ENCODE measurements at regions not wholly inside any gene's neighbourhood (a gene's known extent, or its start where the extent isn't known, plus 50 kb on each side); places are given as distances from the start of the nearest gene placed in this dataset.
A peak's percentile ranks its signal among the peaks of the same experiment; 100 is the strongest.

DNA sequence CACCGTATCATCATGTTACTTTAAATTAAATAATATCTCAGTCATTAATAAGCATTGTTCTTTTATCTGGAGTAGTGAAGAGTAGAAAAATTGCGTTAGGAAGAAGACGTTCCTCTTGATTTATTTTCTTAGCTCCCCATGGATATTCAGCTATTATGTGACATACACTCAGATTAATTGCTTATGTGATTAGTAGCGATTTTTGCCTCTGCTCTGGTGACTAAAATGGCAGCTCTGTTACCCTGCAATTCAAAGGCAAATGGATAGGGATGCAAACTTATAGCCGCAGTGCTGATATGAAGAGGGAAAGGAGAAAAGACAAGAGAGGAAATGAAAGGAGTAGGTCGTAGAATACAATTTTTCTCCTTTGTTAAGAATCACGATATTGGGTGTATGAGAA is 188.4 kb upstream of the MALRD1 start:
- DNase-seq (ENCODE audit: low read depth): no peak
- TF ChIP-seq, protein P1, sequence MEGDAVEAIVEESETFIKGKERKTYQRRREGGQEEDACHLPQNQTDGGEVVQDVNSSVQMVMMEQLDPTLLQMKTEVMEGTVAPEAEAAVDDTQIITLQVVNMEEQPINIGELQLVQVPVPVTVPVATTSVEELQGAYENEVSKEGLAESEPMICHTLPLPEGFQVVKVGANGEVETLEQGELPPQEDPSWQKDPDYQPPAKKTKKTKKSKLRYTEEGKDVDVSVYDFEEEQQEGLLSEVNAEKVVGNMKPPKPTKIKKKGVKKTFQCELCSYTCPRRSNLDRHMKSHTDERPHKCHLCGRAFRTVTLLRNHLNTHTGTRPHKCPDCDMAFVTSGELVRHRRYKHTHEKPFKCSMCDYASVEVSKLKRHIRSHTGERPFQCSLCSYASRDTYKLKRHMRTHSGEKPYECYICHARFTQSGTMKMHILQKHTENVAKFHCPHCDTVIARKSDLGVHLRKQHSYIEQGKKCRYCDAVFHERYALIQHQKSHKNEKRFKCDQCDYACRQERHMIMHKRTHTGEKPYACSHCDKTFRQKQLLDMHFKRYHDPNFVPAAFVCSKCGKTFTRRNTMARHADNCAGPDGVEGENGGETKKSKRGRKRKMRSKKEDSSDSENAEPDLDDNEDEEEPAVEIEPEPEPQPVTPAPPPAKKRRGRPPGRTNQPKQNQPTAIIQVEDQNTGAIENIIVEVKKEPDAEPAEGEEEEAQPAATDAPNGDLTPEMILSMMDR (IDR thresholded peaks at IDR 0.05; ENCODE audit: low read depth, low read length, missing control alignments): no peak
- in situ Hi-C loops (cut with HindIII; ENCODE audit: low sequenced_read_pairs): no loop called here
- H3K4me3 ChIP-seq (ENCODE audit: low read depth, low read length): no peak overlapping the region

DNA sequence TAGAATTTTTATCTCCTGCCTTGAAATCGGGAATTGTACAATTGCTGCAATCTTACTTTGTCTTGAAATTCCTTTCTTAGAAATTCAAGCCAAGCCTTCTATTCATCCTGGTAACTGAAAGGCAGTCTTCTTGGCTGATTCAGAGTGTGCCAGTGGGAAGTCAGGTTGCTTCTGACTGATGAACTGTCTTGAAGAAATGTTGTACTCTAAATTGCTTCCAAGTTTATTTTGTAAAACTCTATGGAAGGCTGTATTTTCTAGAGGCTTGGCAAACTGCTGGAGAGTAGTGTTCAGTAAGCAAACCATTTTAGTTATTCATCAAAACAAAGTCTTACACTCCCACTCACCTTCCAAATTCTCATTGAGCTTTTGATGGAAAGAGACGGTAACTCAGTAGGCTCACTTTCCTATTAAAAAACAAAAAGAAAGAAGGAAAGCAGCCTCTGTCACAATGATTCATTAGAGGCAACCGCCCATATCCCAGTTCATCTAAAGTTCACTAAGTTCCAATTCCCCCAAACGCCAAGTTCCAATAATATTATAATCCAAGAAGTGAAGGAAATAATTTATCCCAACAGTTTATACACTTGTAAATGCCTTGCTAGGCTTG is 187.9 kb upstream of the MALRD1 start:
- in situ Hi-C loops (cut with HindIII; ENCODE audit: low sequenced_read_pairs): no loop called here
- peak; percentile 11 for DNase-seq (ENCODE audit: low read depth)
- H3K4me3 ChIP-seq (ENCODE audit: low read depth, low read length): no peak overlapping the region
- TF ChIP-seq, protein P1 (IDR thresholded peaks at IDR 0.05; ENCODE audit: low read depth, low read length, missing control alignments): no peak

DNA sequence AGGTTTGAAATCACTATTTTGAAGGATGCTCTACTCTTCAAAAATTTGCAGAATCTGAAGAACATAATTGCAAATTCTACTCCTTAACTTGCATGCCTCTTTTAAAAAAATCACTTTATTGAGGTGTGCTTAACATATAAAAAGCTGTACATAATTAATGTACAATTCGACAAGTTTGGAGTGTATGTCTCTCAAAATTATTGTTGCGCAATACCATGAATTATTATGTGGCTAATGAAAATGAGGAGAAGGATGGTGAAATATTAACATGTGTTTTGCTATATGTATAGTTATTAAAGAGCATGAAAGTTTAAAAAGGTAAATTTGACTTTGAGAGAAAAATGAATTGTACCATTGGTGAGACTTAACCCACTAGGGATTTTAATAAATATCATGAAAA is 187.2 kb upstream of the MALRD1 start:
- TF ChIP-seq, protein P1 (IDR thresholded peaks at IDR 0.05; ENCODE audit: low read depth, low read length, missing control alignments): no peak
- in situ Hi-C loops (cut with HindIII; ENCODE audit: low sequenced_read_pairs): no loop called here
- no peak for DNase-seq (ENCODE audit: low read depth)
- no peak overlapping the region for H3K4me3 ChIP-seq (ENCODE audit: low read depth, low read length)

DNA sequence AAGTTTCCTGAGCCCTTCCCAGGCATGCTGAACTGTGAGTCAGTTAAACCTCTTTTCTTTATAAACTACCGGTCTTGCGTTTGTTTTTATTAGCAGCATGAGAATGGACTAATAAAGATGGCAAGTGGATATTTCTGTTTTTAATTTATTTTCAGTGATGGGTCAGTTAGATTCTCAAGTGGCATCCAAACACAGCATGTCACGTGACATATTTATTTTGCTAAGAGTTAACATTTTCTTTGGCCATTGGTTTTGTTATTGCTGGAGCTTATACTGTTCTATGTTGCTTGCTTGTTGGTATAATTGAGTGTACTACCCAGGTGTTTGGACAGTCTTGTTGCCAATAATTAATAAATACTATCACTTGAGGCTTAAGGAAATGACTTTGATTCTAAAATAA is 181.7 kb upstream of the MALRD1 start:
- no peak for DNase-seq (ENCODE audit: low read depth)
- no peak overlapping the region for H3K4me3 ChIP-seq (ENCODE audit: low read depth, low read length)
- TF ChIP-seq, protein P1 (IDR thresholded peaks at IDR 0.05; ENCODE audit: low read depth, low read length, missing control alignments): no peak
- in situ Hi-C loops (cut with HindIII; ENCODE audit: low sequenced_read_pairs): no loop called here

DNA sequence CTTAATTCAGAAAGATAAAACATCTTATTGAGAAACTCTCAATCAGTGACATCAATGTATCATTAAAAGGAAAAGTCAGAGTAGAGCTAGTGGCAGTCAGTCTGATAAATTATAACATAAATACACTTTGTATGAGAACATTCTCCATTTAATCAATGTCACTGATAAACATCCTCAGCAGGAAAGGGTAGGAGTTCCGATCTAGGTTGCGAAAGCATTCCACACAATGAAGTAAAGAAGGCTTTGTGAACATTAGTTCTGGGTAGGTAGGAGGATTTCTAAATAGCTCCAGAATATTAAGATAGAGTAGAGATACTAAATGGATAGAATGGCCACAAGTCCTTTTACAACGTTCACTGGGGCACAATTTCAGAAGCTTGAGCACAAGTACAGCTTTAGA is 179.7 kb upstream of the MALRD1 start:
- TF ChIP-seq, protein P1 (IDR thresholded peaks at IDR 0.05; ENCODE audit: low read depth, low read length, missing control alignments): no peak

DNA sequence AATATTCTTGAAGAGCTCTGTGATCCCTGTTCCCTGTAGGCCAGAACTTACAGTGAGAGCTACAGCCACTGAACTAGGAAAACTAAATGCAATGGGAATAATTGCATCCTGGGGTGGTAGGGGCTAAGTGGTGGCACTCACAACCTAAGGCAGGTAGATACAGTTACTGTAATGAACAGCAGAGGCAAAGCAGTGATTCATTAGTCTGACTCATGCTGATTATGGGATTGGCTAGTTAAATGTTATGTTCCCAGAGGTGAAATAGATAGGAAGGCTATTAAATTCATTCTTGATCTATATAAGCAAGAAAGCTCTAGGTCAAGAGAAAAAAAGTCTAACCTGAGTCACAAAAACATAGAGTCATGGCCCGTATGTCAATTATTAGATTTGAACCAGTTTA is 173.1 kb upstream of the MALRD1 start:
- no peak for DNase-seq (ENCODE audit: low read depth)
- no peak overlapping the region for H3K4me3 ChIP-seq (ENCODE audit: low read depth, low read length)
- TF ChIP-seq, protein P1 (IDR thresholded peaks at IDR 0.05; ENCODE audit: low read depth, low read length, missing control alignments): no peak
- in situ Hi-C loops (cut with HindIII; ENCODE audit: low sequenced_read_pairs): no loop called here

More for the DNA sequence above, 179.7 kb upstream of the MALRD1 start:
- no peak for DNase-seq (ENCODE audit: low read depth)
- H3K4me3 ChIP-seq (ENCODE audit: low read depth, low read length): no peak overlapping the region
- in situ Hi-C loops (cut with HindIII; ENCODE audit: low sequenced_read_pairs): no loop called here
